ENCODE measurements at regions not wholly inside any gene's neighbourhood (a gene's known extent, or its start where the extent isn't known, plus 50 kb on each side); places are given as distances from the start of the nearest gene placed in this dataset.
"Not testable (repeated sequence)": the region's sequence is repeated elsewhere in the genome, so short reads cannot be mapped to it uniquely, and the experiment has no call there.

DNA sequence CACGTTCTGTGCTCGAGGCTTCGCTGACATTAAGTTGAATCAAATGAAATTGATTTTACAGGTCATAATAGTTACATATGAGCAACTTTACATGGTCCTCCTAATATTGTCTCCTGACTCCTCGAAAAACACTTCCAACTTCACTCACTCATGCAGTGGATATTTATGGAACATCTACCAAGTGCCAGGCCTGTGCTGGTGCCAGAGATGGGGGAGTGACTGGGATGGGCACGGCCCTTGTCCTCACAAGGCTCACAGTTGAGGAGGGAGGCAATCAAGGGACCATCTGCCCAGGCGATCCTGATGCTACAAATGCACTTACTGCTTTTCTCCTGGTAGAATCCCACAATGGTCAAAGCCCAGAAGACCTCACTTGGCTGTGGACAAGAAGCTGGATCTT, 426.4 kb downstream of the PREX1 start:
- DNase-seq = no peak

DNA sequence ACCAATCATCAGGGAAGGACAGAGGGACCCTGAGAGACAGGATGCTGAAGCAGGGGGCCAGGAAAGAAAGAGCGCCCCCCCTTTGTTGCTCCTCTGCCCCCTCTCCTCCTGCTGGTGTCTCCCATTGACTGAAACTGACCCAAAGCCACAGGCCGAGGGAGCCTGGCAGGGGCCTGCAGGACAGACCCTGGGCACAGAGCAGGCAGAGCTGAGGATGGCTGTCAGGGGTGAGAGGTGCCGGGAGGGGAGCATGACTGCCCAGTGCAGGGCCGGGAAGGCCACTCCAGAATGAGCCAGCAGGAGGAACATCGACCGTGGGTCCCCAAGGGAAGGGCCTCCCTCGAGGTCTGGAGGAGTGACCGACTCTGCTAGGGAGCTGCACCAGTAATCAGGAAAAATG, 427.8 kb downstream of the PREX1 start:
- DNase-seq = no peak

DNA sequence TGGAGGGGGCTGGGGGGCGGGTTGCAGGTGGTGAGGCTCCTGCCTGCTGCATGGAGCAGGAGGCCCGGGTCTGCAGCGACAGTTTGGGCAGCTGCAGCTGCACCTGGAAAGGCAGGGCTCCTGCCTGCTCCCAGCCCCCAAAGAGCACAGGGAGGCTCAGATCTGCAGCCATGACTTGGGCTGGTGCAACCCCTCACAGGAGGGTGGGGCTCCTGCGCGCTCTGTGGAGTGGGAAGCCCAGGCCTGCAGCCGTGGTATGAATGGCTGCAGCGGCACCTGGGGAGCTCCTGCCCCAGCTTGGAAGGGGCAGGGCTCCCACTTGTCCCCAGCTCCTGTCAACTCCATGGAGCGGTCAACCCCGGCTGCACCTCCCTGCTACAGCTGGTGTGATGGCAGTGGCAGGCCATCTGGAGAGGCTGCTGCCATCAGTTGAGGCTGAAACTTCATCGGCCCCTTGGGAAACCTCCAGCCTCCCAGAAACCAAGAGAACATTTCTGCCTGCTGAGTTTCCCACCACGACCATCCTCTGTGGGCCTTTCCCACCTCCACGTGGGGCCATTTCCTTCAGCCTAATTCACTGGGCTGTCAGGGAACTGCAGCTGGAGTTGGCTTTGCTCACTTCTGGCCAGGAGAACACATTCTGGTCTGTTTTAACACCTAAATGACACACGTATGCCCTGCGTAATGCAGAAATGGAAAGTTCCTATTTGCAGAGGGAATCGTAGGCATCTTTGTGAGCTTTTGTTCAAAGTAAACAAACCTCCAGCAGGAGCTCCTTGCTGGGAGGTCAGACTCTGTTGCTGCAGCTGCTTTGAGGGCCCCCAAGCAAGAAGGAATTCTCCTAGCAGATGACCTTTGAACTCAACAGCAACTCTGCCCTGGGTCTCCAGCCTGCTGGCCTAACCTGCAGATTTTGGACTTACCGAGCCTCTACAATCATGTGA, 429.0 kb downstream of the PREX1 start:
- DNase-seq = no peak

DNA sequence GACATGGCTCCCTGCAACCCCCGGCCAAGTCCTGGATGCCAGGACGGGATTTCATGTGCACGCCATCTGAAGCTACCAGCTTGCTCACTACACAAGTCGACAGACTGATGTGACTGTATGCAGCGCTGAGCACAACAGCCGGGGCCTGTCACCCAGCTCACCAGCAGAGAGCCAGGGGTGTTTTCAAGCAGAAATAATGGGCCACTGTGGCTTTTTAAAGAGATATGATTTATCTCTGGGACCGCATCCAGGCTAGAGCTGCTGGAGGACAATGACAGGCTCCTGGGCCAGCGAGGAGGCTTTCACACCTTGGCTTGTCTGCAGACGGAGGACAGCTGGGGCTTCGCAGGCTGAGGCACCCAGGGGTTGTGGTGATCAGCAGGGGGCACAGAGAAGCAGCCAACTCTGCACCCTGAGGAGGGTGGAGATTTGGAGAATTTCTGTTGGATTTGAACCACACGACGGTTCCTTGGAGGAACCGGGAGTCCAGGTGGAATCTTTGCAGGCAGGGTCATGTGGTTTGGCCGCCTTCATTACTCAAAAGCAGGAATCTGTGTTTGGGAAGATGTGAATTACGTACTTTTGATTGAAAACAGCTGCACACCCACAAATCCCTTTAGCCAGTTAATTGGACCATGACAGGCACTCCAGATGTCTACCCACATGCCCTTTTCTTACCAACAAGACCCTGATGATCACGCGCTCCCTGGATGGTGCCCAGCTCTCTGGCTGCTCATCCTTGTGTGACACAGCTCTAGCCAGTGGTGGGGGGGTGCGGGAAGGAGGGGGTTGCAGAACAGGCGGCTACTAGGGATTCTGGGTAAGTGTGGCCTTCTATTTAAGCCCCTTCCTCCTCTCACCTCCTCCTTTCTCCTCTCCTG, 430.6 kb downstream of the PREX1 start:
- not testable (repeated sequence) for DNase-seq

DNA sequence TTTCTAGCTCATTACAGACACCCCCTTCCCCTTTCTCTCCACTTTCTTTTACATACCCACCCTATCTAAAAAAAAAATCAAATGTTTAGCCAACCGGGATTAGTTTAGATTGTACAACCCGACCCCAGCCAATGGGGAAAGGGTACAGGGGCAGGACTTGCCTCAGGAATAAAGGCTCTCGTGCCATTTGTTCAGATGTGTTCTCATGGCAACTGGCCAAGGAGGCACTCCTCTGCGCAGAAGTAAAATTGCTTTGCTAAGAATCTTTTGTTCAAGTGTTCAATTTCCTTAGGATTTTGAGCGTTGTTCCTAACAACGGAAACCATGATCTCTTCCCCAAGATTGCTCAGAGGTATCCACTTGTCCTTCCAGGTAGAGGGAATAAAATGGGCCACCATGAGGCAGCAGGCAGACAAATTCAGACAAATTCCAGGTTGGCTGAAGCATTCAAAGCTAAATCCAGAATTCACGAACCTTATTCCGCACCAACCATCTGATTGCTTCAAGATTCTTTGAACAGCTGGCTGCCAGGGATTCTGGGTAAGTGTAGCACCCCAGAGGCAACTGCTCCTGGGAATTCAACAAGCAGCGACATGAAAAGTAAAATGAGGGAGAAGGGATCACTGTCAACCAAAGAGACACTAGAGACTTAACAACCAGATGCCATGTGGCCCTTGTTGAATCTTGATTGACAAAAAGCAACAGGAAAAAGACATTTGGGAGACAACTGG, 431.8 kb downstream of the PREX1 start:
- no peak for DNase-seq

DNA sequence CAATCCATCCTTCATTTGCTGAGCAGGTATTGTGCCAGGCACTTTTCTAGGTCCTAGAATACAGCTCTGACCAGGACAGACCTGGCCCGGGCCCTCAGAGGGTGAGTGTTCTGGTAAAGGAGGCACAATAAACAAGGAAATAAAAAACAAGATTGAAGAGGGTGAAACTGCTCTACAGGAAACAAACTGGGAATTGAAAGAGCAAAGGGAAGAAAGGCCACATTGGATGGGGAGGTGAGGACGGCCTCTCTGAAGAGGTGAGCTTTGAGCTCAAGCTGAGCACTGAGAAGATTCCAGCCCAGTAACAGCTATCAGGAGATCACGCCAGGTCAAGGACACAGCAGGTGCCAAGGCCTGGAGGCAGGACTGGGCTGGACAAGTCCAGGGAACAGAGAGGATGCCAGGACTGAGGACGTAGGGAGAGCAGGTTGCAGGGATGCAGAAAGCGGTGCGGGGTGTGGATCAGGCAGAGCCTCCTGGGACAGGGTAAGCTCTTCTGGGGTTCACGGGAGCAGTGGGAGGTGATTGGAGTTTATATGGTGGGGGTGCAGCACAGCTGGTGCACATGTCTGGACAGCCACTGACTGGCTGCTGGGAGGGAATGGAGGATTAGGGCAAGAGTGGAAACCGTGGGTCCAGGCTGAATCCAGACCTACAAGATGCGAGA, 433.3 kb downstream of the PREX1 start:
- DNase-seq = no peak

DNA sequence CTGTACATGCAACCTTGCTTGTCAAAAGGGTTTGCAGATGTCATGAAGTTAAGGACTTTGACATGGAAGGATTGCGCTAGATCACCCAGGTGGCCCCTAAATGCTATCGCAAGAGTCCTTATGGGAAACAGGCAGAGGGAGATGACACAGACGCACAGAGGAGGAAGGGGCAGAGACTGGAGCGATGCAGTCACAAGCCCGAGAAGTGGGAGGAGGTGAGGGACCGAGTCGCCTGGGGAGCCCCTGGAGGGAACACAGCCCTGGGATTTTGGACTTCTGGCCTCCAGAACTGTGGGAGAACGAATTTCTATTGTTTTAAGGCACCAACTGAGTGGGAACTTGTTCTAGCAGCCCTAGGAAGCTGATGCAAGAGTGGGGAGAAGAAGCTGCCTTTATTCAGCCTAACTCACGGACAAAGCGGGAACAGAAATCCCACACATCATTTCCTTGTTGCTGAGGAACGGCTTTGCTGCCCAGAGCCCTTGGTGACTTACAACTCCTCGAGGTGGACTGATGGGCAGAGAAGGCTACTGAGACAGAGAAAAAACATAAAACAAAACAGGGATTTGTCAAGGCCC, 434.0 kb downstream of the PREX1 start:
- no peak for DNase-seq

DNA sequence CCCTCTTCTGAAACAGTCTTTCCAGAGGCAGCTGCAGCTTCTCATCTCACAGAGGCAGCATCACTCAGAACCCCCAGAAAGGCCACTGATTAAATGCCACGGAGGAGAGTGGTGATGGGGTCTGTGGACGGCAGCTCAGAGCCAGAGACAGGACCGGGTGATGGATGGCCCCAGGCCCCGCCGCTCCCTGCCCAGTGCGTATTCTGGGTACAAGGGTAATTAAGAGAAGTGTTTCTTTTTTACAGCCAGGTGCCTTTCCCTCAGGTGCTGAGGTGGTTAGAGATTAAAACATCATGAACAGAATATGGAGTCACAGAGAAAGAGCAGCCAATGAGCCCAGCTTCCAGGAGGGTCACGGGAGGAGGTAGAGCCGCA, 434.5 kb downstream of the PREX1 start:
- DNase-seq = no peak

DNA sequence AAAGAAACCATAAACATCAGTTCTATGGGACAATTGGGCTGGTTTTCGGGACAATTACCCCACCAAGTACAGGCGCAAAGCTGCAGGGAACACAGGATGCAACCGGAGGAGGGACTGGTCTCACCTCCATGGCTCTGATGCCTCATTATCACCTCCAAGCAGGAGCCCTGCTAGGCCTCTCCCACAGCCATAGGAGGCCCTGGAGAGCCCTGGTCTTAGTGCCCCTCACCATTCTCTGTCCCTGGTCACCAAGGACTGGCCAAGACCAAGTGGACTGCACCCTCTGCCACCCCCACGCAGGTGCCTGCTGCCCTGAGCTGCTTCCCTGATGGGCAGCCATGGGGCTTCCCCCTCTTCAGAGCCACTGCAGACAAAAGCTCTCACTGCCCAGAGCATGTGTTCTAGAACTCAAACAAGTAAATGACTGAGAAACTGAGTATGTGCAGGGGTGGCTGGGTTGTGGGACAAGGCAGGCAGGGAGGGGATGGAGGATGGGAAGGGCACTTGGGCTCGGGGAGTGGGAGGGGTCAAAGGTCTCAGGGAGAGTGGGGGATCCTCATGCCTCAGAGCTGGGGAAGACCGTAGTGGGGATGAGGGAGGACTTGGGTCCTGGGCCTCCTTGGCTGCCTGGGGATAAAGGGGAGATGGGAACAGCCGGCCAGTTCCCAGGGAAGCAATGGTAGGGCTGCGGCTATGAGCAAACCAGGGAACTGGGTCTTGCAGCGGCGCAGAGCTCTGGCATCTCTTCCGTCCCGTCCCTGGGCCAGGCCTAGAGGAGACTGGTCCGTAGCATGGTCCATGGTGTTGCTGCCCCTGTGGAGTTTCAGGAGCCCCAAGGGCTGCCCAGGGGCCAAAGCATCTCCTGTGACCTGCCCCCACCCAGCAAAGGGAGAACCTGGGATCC, 435.1 kb downstream of the PREX1 start:
- DNase-seq = no peak

DNA sequence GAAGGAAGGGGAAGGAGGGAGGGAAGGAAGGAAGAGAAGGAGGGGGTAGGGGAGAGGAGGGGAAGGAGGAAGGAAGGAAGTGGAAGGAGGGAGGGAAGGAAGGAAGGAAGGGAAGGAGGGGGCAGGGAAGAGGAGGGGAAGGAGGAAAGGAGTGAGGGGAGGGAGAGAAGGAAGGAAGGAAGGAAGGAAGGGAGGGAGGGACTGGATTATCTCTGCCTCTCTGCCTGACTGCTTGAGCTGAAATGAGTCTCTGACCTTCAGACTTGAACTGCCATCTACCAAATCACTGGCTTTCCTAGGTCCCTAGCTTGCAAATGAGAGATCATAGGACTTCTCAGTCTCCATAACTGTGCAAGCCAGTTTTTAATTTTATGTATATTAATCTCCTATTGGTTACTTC, 436.8 kb downstream of the PREX1 start:
- DNase-seq = no peak

DNA sequence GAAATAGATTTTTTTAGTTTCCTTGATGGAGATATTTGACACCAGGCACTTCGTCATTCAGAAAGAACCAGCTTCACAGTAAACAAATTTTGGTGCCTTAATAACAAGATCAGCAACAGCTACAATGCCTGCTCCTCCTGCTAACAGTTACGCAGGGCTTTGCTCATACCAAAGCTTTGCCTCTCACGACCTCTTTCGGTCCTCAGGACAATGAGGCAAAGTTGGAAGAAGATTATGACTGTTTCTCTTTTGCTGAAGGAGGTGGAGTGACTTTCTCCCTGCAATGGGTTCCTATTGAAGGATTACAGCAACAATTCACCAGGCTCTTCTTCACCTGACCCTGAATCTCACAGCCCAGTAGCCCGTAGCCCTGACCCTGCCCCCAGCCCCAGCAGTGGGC, 440.1 kb downstream of the PREX1 start:
- DNase-seq = no peak

DNA sequence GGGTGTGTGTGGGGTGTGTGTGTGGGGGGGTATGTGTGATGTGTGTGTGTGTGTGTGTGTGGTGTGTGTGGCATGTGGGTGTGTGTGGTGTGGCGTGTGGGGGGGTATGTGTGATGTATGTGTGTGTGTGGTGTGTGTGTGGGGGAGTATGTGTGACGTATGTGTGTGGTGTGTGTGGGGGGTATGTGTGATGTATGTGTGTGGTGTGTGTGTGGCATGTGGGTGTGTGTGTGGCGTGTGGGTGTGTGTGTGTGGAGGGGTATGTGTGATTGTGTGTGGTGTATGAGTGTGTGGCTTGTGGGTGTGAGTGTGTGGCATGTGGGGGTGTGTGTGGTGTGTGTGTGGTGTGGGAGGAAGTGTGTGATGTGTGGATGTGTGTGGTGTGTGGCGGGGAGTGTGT, 442.3 kb downstream of the PREX1 start:
- DNase-seq = no peak

DNA sequence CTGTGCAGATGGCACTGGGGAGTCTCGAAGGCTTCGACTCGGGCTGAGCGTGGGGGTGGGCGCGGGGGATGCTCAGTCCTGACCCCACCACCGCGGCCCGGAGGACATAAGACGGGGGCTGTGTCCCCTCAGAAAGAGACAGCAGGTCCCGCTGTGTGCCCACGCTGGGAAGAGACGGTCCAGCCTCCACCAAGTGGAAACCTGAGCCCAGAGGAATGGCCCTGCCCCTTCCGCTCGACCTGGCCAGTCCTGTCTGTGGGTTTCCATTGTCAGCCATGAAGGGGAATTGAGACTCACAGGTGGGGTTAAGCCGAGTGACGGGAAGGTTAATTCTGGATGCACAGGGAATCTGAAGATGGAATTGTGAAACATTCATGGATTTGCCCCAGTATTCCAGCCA, 442.7 kb downstream of the PREX1 start:
- DNase-seq = no peak

DNA sequence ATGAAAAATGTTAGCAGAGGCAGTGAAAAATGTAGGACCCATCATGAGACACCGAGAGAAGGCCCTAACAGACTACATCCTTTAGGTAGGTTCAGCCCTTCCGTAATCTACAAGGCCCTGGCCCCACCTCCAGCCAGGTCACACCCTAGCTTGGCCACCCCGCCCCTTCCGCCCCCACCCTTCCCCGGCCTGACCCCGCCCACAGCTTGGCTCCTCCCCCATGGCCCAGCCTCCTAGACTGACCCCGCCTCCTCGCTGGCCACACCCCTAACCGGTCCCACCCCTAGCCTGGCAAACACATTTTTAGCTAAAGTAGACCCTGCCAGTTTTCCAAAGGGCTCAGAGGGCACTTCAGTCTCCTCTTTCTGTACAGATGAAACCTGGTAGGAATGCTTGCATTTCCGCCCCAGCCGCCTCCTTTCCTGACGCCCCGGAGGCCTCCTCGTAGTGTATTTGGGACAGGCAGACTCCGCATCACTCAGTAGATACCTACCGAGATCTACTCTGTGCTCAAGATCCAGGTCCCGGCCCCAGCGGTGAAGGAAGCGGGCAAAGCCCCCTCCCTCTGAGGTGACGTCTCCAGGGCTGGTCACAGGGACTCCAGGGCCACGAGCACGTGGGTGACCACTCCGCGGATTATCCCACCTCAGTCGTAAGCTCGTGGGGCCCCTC, 443.5 kb downstream of the PREX1 start:
- no peak for DNase-seq

DNA sequence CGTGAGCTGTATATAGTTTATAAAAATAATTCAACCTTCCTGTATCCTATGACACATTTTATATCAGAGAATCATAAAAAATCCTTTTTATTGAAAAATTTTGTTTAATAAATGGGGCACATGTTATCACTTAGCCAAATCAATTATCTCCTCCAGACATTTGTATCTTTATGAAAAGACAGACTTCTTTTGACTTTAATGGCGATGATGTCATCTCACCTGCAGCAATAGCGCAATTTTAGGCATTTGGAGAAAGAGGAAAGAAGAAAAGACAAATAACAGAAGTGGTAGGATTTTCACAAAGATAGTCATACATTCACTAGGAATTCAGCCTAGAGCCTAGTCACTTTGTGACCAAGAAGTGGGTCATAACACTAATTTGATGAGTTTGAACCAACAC, 444.5 kb downstream of the PREX1 start:
- no peak for DNase-seq

DNA sequence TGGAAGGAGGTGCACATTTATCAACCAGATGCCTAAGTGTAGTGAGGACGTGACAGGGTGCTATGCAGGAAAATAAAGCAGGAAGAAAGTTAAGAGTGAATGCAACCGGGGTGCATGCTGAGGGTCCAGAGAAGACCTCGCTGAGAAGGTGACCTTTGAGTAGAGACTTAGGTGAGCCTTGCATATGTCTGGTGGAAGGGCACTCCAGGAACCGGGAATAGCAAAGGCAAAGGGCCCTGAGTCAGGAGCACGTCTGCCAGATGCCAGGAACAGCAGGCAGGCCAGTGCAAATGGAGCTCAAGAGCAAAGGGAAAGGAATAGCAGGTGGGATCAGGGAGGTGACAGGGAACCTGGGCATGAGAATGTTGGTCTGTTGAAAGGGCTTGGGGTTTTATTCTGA, 445.5 kb downstream of the PREX1 start:
- DNase-seq = no peak

DNA sequence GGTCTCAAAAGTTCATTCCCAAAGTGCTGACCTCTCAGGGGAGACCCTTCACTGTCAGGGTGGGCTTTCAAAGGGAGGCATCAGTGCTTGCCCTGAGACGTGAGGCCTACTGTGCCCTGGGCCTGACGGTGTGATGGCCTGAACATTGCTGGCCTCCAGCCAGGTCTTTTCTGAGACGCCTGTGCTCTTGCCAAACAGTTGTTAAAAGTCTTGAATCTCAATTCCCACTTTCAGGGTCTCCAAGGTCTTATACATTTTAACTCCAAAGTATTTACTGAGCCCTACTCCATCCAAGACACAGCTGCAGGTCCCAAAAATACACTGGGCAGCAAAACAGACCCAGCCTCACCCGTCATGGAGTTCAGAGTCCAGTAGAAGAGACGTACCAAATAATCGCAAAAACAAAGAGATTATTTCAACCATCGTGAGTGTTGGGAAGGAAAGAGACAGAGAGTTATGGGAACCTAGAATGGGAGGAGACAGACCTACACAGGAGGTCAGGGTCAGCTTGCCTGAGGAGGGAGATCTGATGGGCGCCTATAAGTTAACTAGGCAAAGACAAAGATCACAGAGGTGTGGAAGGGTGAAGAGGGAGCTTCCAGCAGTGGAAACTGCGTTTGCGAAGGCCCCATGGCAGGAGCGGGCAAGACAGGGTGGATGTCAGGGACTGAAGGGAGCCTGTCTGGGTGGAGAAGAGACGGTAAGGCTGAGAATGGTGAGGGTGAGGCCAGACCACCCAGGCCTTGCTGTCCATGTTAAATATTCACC, 446.3 kb downstream of the PREX1 start:
- no peak for DNase-seq

DNA sequence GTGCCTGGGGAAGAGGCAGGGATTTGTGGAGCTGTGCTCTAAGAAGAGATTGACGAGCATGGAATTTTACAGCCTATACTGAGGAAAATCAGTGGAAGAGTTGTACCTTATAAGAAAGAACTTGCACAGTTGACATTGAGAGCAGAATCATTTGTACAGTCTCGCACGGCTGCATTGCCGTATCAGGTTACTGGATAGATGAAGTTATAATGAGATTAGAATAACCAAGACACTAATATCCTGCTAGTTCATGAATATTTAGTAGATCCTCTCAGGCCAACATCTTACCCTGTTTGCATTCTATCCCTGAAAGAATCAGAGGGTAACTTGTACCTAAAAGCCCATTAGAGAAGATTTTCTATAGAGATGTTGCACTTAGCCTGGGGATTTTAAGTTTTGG, 447.1 kb downstream of the PREX1 start:
- no peak for DNase-seq

DNA sequence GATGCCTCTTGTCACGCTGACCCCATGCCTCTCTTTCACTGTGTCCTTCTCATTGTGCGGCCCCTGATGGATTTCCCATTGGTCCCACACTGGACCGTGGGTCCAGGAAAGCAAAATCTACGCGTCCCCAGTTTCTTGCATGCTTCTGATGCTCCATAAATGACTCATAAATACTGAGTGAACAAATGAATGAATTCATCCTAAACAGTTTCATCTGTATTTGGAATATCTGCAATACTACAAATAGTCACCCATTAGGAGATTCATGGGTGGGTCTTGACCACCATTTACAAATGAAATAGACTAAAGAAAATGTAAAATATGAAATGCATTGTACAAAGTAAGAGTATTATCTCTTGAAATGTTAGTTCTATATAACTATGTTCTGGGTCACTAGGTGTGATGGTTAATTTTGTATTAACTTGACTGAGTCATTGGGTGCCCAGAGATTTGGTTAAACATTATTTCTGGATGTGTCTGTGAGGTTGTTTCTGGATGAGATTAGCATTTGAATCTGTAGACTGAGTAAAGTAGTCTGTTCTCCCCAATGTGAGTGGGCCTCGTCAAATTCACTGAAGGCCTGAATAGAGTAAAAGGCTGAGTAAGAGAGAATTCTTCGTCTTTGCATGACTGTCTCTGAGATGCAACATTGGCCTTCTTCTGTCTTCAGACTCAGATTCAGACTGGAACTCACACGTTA, 448.7 kb downstream of the PREX1 start:
- no peak for DNase-seq
